ENCODE measurements at regions not wholly inside any gene's neighbourhood (a gene's known extent, or its start where the extent isn't known, plus 50 kb on each side); places are given as distances from the start of the nearest gene placed in this dataset.

GRCh38 chr4:173731257-173731656 is 201.2 kb upstream of the HAND2 start:
- TF ChIP-seq CTCF (IDR thresholded peaks at IDR 0.05; ENCODE audit: insufficient read depth, low read depth, low read length): no peak
- TF ChIP-seq EZH2 (IDR thresholded peaks at IDR 0.05; ENCODE audit: insufficient read depth, low read length): no peak
